Body of pancreas (tissue), 4 donors: ENCODE measurements at regions not wholly inside any gene's neighbourhood (a gene's known extent, or its start where the extent isn't known, plus 50 kb on each side); places are given as distances from the start of the nearest gene placed in this dataset.
"Not testable (repeated sequence)": the region's sequence is repeated elsewhere in the genome, so short reads cannot be mapped to it uniquely, and the experiment has no call there.

Experiments
- CTCF ChIP-seq, 7 experiments: fragments of 450-650 bp in 4 of 7; fragments of 200-600 bp in 3 of 7; sonication (generic) in 3 of 7; IDR thresholded peaks; one replicate each; pipeline ENCODE4 v1.5.1; 2016 to 2019; ENCODE audit warnings: antibody characterized with exemption in 7 of 7
- POLR2A ChIP-seq, 3 donors: fragments of 450-650 bp; IDR thresholded peaks; one replicate each; pipeline ENCODE4 v1.6.1; 2016; ENCODE audit warnings: antibody characterized with exemption in 3 of 3, mild to moderate bottlenecking in 2 of 3

- not testable (repeated sequence) for TF ChIP-seq CTCF, POLR2A (IDR thresholded peaks at IDR 0.05)
Measured at GRCh38 chr1:121523112-121523511, 338.3 kb downstream of the SRGAP2C start.
